ENCODE measurements at regions not wholly inside any gene's neighbourhood (a gene's known extent, or its start where the extent isn't known, plus 50 kb on each side); places are given as distances from the start of the nearest gene placed in this dataset.

GRCh38 chr9:108780942-108781734, 74.6 kb downstream of the ACTL7B start:
- H3K27me3 Mint-ChIP-seq (ENCODE audit: low read depth): peaks cover 19% of the 10 kb centered on the region
- no peak for DNase-seq

More at GRCh38 chr9:108780942-108781734, 74.6 kb downstream of the ACTL7B start:
- H3K79me2 ChIP-seq (ENCODE audit: insufficient read depth, low read length): no peaks in the 10 kb centered on the region
- no peaks in the 10 kb centered on the region for H3K27me3 ChIP-seq (ENCODE audit: insufficient read depth, low read length)
- no peak overlapping the region for H2BK5ac ChIP-seq (ENCODE audit: insufficient read length, low read length)
- H3K9me3 ChIP-seq (ENCODE audit: control insufficient read depth, low read depth, low read length): no peaks in the 10 kb centered on the region
- no peaks in the 10 kb centered on the region for H3K23me2 ChIP-seq (ENCODE audit: insufficient read length, low read depth, low read length, poor library complexity, severe bottlenecking)
- Mint-ChIP-seq H3K36me3 (ENCODE audit: insufficient read depth in 1 of 3, low read depth in 3 of 3) (no peaks in the 10 kb centered on the region), H3K9me3 (no peaks in the 10 kb centered on the region; a peak in 1 of 5 replicates), H3K27ac (peak overlapping the region in 1 of 3 experiments; percentile 19; a peak in 1 of 7 replicates), H3K4me1 (peaks cover 39% of the 10 kb centered on the region in 2 experiments), H3K4me3 (no peak overlapping the region)
- H3K9ac ChIP-seq (ENCODE audit: extremely low read depth, insufficient read length, low read length): no peak overlapping the region
- H2BK15ac ChIP-seq (ENCODE audit: low read depth, low read length): no peak overlapping the region
- no peaks in the 10 kb centered on the region for H4K20me1 ChIP-seq (ENCODE audit: control insufficient read depth, insufficient read depth, insufficient read length)
- no peak overlapping the region for H4K8ac ChIP-seq (replicated peaks; ENCODE audit: insufficient read length, low read depth, low read length)
- no peaks in the 10 kb centered on the region for H3K79me1 ChIP-seq (ENCODE audit: insufficient read depth, low read depth, low read length, poor library complexity, severe bottlenecking)
- no peak overlapping the region for H4K5ac ChIP-seq (ENCODE audit: insufficient read length, low read depth, low read length)
- no peak overlapping the region for H3K56ac ChIP-seq (ENCODE audit: insufficient read length, low read depth, low read length)
- H2AFZ ChIP-seq (ENCODE audit: low read length): no peak overlapping the region
- no peak overlapping the region for H3T11ph ChIP-seq (ENCODE audit: low read length)
- H3K14ac ChIP-seq (ENCODE audit: insufficient read depth, low read length): no peak overlapping the region
- no peak overlapping the region for H2BK12ac ChIP-seq (ENCODE audit: insufficient read length, low read depth, low read length)
- WGBS (ENCODE audit: extremely low coverage, insufficient read length, low lambda C conversion rate): no CpG with 5 or more reads among the region's 11 CpGs
- no peak overlapping the region for H3K4me2 ChIP-seq (ENCODE audit: insufficient read depth, insufficient read length, low read length)
- H2BK120ac ChIP-seq (ENCODE audit: low read depth, low read length, poor library complexity, severe bottlenecking): no peak overlapping the region
- H3K27ac ChIP-seq (ENCODE audit: insufficient read length, low read depth, low read length): no peak overlapping the region
- no peak for TF ChIP-seq CTCF (conservative IDR thresholded peaks at IDR 0.05)
- H3K4ac ChIP-seq (ENCODE audit: low read depth, low read length): no peak overlapping the region
- H4K91ac ChIP-seq (ENCODE audit: insufficient read length, low read depth, low read length): no peak overlapping the region
- H2BK20ac ChIP-seq (ENCODE audit: low read depth, low read length, poor library complexity, severe bottlenecking): no peak overlapping the region
- H3K4me1 ChIP-seq (ENCODE audit: insufficient read depth, low read length): peaks cover 2% of the 10 kb centered on the region; the same call in 1 of the 2 replicates
- no peak overlapping the region for H3K23ac ChIP-seq (ENCODE audit: insufficient read length, low read depth, low read length)
- no peak overlapping the region for H2AK5ac ChIP-seq (ENCODE audit: insufficient read length, low read length)
- H3K18ac ChIP-seq (ENCODE audit: insufficient read length, low read depth, low read length): no peak overlapping the region
